Stimulated activated memory B cell treated with anti-CD40 and anti-IgM and Interleukin-4, amounts not matched to agents 10 μg/mL and 1 μg/mL and 100 μg/mL, for 72 hours (primary cell): ENCODE measurements at regions not wholly inside any gene's neighbourhood (a gene's known extent, or its start where the extent isn't known, plus 50 kb on each side); places are given as distances from the start of the nearest gene placed in this dataset.
A peak's percentile ranks its signal among the peaks of the same experiment; 100 is the strongest.
"Not testable (repeated sequence)": the region's sequence is repeated elsewhere in the genome, so short reads cannot be mapped to it uniquely, and the experiment has no call there.

Source experiments
- ATAC-seq: fragments of 150-1000 bp; cut with Tn5 transposase; 2 replicates; pipeline ENCODE4 v1.10.0; 2021
- H3K27ac Mint-ChIP-seq: one replicate; pipeline ENCODE4 v1.8.0; 2022; ENCODE audit warnings: mild to moderate bottlenecking, mixed read lengths
- H3K27me3 Mint-ChIP-seq: one replicate; pipeline ENCODE4 v1.8.0; 2022; ENCODE audit warnings: mixed read lengths
- H3K36me3 Mint-ChIP-seq: one replicate; pipeline ENCODE4 v1.8.0; 2022; ENCODE audit warnings: mixed read lengths
- H3K4me1 Mint-ChIP-seq: one replicate; pipeline ENCODE4 v1.8.0; 2022; ENCODE audit warnings: mixed read lengths
- H3K4me3 Mint-ChIP-seq: one replicate; pipeline ENCODE4 v1.8.0; 2022; ENCODE audit warnings: mild to moderate bottlenecking, moderate library complexity, mixed read lengths
- H3K9me3 Mint-ChIP-seq: one replicate; pipeline ENCODE4 v1.8.0; 2022; ENCODE audit warnings: mixed read lengths

DNA sequence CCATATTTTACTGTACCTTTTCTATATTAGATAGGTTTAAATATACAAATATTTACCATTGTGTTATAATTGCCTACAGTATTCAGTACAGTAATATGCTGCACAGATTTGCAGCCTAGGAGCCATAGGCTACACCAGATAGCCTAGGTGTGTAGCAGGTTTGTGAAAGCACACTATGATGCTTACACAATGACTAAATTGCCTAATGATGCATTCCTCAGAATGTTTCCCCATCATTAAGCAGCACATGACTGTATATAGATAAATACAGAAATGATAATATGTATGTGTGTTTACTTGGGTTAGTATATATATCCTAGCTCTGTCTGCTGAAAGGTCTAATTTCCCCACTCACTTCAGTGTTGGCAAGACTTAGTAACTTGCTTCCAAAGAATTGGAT is 65.8 kb downstream of the MYL3 start:
- H3K9me3 Mint-ChIP-seq = no peaks in the 10 kb centered on the region
- peaks cover 12% of the 10 kb centered on the region for H3K4me1 Mint-ChIP-seq
- peaks cover 9% of the 10 kb centered on the region for H3K27me3 Mint-ChIP-seq
- ATAC-seq = no peak
- H3K27ac Mint-ChIP-seq = no peak overlapping the region
- H3K36me3 Mint-ChIP-seq = no peaks in the 10 kb centered on the region
- no peak overlapping the region for H3K4me3 Mint-ChIP-seq

DNA sequence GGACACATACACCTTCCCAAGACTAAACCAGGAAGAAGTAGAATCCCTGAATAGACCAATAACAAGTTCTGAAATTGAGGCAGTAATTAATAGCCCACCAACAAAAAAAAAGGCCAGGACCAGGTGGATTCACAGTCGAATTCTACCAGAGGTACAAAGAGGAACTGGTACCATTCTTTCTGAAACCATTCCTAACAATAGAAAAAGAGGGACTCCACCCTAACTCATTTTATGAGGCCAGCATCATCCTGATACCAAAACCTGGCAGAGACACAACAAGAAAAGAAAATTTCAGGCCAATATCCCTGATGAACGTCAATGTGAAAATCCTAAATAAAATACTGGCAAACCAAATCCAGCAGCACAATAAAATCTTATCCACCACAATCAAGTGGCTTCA is 69.9 kb downstream of the MYL3 start:
- peaks cover 13% of the 10 kb centered on the region for H3K4me1 Mint-ChIP-seq
- H3K36me3 Mint-ChIP-seq, H3K4me3 Mint-ChIP-seq, ATAC-seq, H3K9me3 Mint-ChIP-seq, H3K27ac Mint-ChIP-seq: not testable (repeated sequence)
- H3K27me3 Mint-ChIP-seq = peaks cover 45% of the 10 kb centered on the region

DNA sequence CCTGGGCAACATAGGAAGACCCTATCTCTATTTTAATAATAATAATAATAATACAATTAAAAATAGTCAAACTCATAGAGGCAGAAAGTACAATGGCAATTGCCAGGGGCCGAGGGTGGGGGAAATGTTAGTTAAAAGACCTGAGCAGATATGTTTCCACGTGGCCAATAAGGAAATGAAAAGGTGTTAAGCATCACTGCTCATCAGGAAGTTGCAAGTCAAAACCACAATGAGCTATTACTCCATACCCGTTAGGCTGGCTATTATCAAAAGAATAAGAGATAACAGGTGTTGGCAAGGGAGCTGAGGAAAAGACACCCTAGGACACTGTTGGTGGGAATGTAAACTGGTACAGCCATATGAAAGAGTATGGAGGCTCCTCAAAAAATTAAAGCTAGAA is 60.4 kb upstream of the PRSS50 start:
- Mint-ChIP-seq H3K27ac (no peak overlapping the region), H3K9me3 (peaks cover 7% of the 10 kb centered on the region), H3K27me3 (no peaks in the 10 kb centered on the region), H3K4me3 (no peak overlapping the region), H3K4me1 (peaks cover 7% of the 10 kb centered on the region), H3K36me3 (peaks cover 5% of the 10 kb centered on the region)
- peak; percentile 39 for ATAC-seq

DNA sequence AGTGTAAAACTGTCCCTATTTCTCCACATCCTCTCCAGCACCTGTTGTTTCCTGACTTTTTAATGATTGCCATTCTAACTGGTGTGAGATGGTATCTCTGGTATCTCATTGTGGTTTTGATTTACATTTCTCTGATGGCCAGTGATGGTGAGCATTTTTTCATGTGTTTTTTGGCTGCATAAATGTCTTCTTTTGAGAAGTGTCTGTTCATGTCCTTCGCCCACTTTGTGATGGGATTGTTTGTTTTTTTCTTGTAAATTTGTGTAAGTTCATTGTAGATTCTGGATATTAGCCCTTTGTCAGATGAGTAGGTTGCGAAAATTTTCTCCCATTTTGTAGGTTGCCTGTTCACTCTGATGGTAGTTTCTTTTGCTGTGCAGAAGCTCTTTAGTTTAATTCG is 54.8 kb upstream of the PRSS50 start:
- H3K4me1 Mint-ChIP-seq, ATAC-seq, H3K4me3 Mint-ChIP-seq, H3K27me3 Mint-ChIP-seq, H3K36me3 Mint-ChIP-seq, H3K27ac Mint-ChIP-seq: not testable (repeated sequence)
- H3K9me3 Mint-ChIP-seq = peaks cover 19% of the 10 kb centered on the region

DNA sequence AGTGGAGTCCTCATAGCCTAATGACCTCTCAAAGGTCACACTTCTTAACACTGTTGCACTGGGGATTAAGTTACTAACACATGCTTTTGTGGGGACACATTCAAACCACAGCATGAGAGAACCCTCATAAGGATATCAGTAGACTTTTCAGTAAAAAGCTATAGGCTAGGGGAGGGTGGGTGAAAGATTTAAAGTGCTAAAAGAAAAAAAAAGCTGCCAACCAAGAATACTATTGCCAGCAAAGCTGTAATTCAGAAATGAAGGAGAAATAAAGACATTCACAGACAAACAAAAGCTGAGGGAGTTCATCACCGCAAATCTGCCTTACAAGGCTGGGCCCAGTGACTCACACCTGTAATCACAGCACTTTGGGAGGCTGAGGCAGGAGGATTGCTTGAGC is 50.4 kb upstream of the PRSS50 start:
- peaks cover 25% of the 10 kb centered on the region for H3K9me3 Mint-ChIP-seq
- H3K27me3 Mint-ChIP-seq = peaks cover 11% of the 10 kb centered on the region
- H3K4me3 Mint-ChIP-seq = no peak overlapping the region
- no peaks in the 10 kb centered on the region for H3K4me1 Mint-ChIP-seq
- ATAC-seq = no peak
- no peaks in the 10 kb centered on the region for H3K36me3 Mint-ChIP-seq
- no peak overlapping the region for H3K27ac Mint-ChIP-seq
